ENCODE measurements at regions not wholly inside any gene's neighbourhood (a gene's known extent, or its start where the extent isn't known, plus 50 kb on each side); places are given as distances from the start of the nearest gene placed in this dataset.

DNA sequence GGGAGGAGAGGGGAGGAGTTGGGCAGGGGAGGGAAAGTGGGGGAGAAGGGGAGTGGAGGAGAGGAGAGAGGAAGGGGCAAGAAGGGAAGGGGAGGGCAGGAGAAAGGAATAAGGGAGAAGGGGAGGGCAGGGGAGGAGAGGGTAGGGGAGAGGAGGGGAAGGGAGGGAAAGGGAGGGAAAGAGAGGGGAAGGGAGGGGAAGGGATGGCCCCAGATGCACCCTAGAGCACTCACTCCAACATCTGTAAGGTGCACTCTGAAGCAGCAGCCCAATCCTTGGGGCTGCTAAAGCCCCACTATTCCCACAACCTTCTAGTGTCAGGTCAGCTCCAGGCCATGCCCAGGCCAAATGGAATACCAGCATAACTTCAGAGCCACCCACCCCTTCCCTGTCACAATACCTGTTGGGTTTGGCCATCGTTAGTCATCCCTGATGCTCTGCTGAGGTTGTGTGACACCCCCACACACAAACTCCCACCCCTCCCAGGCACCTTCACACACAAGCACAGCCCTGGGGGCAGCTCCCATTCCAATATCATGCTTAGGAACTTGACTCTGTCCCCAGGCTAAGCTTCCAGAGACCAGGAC is 55.7 kb upstream of the PKDCC start:
- TF ChIP-seq, protein P1, sequence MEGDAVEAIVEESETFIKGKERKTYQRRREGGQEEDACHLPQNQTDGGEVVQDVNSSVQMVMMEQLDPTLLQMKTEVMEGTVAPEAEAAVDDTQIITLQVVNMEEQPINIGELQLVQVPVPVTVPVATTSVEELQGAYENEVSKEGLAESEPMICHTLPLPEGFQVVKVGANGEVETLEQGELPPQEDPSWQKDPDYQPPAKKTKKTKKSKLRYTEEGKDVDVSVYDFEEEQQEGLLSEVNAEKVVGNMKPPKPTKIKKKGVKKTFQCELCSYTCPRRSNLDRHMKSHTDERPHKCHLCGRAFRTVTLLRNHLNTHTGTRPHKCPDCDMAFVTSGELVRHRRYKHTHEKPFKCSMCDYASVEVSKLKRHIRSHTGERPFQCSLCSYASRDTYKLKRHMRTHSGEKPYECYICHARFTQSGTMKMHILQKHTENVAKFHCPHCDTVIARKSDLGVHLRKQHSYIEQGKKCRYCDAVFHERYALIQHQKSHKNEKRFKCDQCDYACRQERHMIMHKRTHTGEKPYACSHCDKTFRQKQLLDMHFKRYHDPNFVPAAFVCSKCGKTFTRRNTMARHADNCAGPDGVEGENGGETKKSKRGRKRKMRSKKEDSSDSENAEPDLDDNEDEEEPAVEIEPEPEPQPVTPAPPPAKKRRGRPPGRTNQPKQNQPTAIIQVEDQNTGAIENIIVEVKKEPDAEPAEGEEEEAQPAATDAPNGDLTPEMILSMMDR (conservative IDR thresholded peaks at IDR 0.05 in 1 of 2, IDR thresholded peaks at IDR 0.05 in 1 of 2; ENCODE audit: low read depth in 1 of 2, low read length in 2 of 2), result no peak
- no peak for TF ChIP-seq EZH2 (IDR thresholded peaks at IDR 0.05; ENCODE audit: low read length, missing control alignments)
- no peak for DNase-seq (ENCODE audit: low read depth in 2 of 2)
- no peak overlapping the region for H3K4me2 ChIP-seq (ENCODE audit: extremely low read depth, insufficient read depth, low read length)
- H2AFZ ChIP-seq (ENCODE audit: low read length), result no peak overlapping the region
- H3K27me3 ChIP-seq (ENCODE audit: control insufficient read depth, insufficient read depth, low read length), result no peaks in the 10 kb centered on the region
- no peaks in the 10 kb centered on the region for H3K9me3 ChIP-seq (ENCODE audit: control insufficient read depth, insufficient read depth, low read depth, low read length)
- H3K4me3 ChIP-seq (replicated peaks in 1 of 4; ENCODE audit: control extremely low read depth in 1 of 4, insufficient read depth in 1 of 4, low read depth in 3 of 4, low read length in 4 of 4), result no peak overlapping the region
- H3K27ac ChIP-seq (ENCODE audit: insufficient read depth, low read length), result no peak overlapping the region
- H3K79me2 ChIP-seq (ENCODE audit: control insufficient read depth, insufficient read depth, low read length), result no peaks in the 10 kb centered on the region
- no peaks in the 10 kb centered on the region for H3K36me3 ChIP-seq (ENCODE audit: control insufficient read depth, insufficient read depth, low read length)
- no peaks in the 10 kb centered on the region for H4K20me1 ChIP-seq (ENCODE audit: control insufficient read depth, extremely low read depth, insufficient read depth, low read length)
- H3K4me1 ChIP-seq (ENCODE audit: control insufficient read depth, extremely low read depth, insufficient read depth, low read length), result no peaks in the 10 kb centered on the region
- H3K9ac ChIP-seq (ENCODE audit: insufficient read depth, low read length), result no peak overlapping the region

DNA sequence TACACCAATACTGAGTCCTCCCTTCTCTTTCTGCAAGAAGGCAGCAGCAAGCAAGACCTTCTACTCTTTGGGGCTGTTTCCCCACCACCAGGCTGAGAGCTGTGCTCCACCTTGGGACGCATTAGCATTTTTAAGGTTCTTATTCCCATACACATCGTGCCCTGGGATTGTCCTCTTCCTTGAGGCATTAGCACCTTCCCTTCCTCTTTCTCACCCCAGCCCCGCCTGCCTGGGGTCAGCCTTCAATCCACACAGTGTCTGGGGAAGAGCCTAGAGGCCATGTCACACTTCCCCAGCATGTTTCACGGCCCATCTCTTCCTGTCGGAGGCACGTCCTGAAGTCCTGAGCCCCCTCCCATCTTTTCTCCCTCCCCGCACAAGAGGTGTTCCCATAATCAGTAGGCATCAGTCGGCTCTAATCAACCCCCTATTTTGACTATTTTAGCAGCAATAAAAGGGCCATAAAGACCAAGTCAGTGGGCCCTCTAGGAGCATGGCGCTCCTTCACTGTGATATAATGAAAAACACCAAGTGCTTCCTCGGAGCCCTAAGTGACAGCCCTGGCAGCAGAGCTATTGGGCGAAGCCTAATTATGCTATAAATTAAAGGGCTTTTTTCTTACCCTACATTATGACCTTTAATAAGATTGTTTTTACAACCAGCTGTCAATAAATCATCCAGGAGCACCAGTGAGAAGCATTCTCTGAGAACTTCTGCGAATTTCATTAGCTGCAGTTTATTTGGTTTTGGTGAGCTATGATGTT is 55.0 kb upstream of the PKDCC start:
- Histone ChIP-seq H3K79me2 (ENCODE audit: control insufficient read depth, insufficient read depth, low read length) (no peaks in the 10 kb centered on the region), H3K4me1 (ENCODE audit: control insufficient read depth, extremely low read depth, insufficient read depth, low read length) (no peaks in the 10 kb centered on the region)

DNA sequence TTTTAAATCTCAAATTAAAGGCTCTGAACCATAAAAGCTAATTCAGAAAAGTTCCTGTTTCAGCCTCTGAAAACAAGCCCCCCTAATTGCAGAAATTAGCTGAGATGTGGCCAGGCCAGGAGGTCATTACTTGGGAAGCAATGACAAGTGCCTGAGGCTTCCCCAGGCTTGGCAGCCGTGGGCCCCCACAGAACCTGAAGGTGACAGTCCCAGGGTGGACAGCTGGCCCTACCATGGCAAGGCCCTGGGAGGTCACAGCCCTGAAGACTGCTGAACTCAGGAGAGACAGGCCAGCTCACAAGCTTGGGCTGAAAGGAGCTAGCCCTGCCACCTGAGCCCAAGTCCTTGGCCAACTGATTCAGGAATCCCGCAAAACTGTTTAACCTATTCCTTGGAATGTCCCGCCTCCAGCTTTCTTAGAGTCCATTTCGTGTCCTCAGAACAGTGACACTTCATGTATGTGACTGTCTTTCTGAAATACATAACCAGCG is 54.3 kb upstream of the PKDCC start:
- no peak overlapping the region for H3K9ac ChIP-seq (ENCODE audit: insufficient read depth, low read length)
- no peaks in the 10 kb centered on the region for H3K9me3 ChIP-seq (ENCODE audit: control insufficient read depth, insufficient read depth, low read depth, low read length)
- H2AFZ ChIP-seq (ENCODE audit: low read length), result no peak overlapping the region
- H3K27me3 ChIP-seq (ENCODE audit: control insufficient read depth, insufficient read depth, low read length), result no peaks in the 10 kb centered on the region
- no peaks in the 10 kb centered on the region for H4K20me1 ChIP-seq (ENCODE audit: control insufficient read depth, extremely low read depth, insufficient read depth, low read length)
- no peaks in the 10 kb centered on the region for H3K4me1 ChIP-seq (ENCODE audit: control insufficient read depth, extremely low read depth, insufficient read depth, low read length)
- H3K27ac ChIP-seq (ENCODE audit: insufficient read depth, low read length), result no peak overlapping the region
- H3K36me3 ChIP-seq (ENCODE audit: control insufficient read depth, insufficient read depth, low read length), result no peaks in the 10 kb centered on the region
- TF ChIP-seq, protein P1 (conservative IDR thresholded peaks at IDR 0.05 in 1 of 2, IDR thresholded peaks at IDR 0.05 in 1 of 2; ENCODE audit: low read depth in 1 of 2, low read length in 2 of 2), result no peak
- no peak for TF ChIP-seq EZH2 (IDR thresholded peaks at IDR 0.05; ENCODE audit: low read length, missing control alignments)
- H3K79me2 ChIP-seq (ENCODE audit: control insufficient read depth, insufficient read depth, low read length), result no peaks in the 10 kb centered on the region
- no peak overlapping the region for H3K4me3 ChIP-seq (replicated peaks in 1 of 4; ENCODE audit: control extremely low read depth in 1 of 4, insufficient read depth in 1 of 4, low read depth in 3 of 4, low read length in 4 of 4)
- DNase-seq (ENCODE audit: low read depth in 2 of 2), result no peak
- no peak overlapping the region for H3K4me2 ChIP-seq (ENCODE audit: extremely low read depth, insufficient read depth, low read length)

More for the DNA sequence above, 55.0 kb upstream of the PKDCC start:
- Histone ChIP-seq H3K36me3 (ENCODE audit: control insufficient read depth, insufficient read depth, low read length) (no peaks in the 10 kb centered on the region), H3K4me3 (replicated peaks in 1 of 4; ENCODE audit: control extremely low read depth in 1 of 4, insufficient read depth in 1 of 4, low read depth in 3 of 4, low read length in 4 of 4) (no peak overlapping the region), H3K27ac (ENCODE audit: insufficient read depth, low read length) (no peak overlapping the region), H3K9ac (ENCODE audit: insufficient read depth, low read length) (no peak overlapping the region), H3K9me3 (ENCODE audit: control insufficient read depth, insufficient read depth, low read depth, low read length) (no peaks in the 10 kb centered on the region), H2AFZ (ENCODE audit: low read length) (no peak overlapping the region), H3K4me2 (ENCODE audit: extremely low read depth, insufficient read depth, low read length) (no peak overlapping the region), H3K27me3 (ENCODE audit: control insufficient read depth, insufficient read depth, low read length) (no peaks in the 10 kb centered on the region), H4K20me1 (ENCODE audit: control insufficient read depth, extremely low read depth, insufficient read depth, low read length) (no peaks in the 10 kb centered on the region)
- TF ChIP-seq, protein P1 (conservative IDR thresholded peaks at IDR 0.05 in 1 of 2, IDR thresholded peaks at IDR 0.05 in 1 of 2; ENCODE audit: low read depth in 1 of 2, low read length in 2 of 2), result no peak
- TF ChIP-seq EZH2 (IDR thresholded peaks at IDR 0.05; ENCODE audit: low read length, missing control alignments), result no peak
- DNase-seq (ENCODE audit: low read depth in 2 of 2), result no peak

Measured in fibroblast of lung (primary cell).